ENCODE measurements at regions not wholly inside any gene's neighbourhood (a gene's known extent, or its start where the extent isn't known, plus 50 kb on each side); places are given as distances from the start of the nearest gene placed in this dataset.

GRCh38 chr10:94192974-94193373 is 169.8 kb downstream of the NOC3L start:
- no peak for DNase-seq (ENCODE audit: low spot score)

GRCh38 chr10:94193466-94193924 is 169.2 kb downstream of the NOC3L start:
- DNase-seq (ENCODE audit: low spot score), result no peak

GRCh38 chr10:94194256-94194655 is 168.5 kb downstream of the NOC3L start:
- no peak for DNase-seq (ENCODE audit: low spot score)

GRCh38 chr10:94197241-94197640 is 165.5 kb downstream of the NOC3L start:
- no peak for DNase-seq (ENCODE audit: low spot score)

- no peak for DNase-seq (ENCODE audit: low spot score)
Observed at GRCh38 chr10:94198324-94198723, 164.4 kb downstream of the NOC3L start.

- DNase-seq (ENCODE audit: low spot score), result no peak
Observed at GRCh38 chr10:94199565-94199964, 163.2 kb downstream of the NOC3L start.

GRCh38 chr10:94200146-94200837 is 162.4 kb downstream of the NOC3L start:
- DNase-seq (ENCODE audit: low spot score), result no peak

GRCh38 chr10:94205396-94205831 is 157.3 kb downstream of the NOC3L start:
- DNase-seq (ENCODE audit: low spot score), result no peak

- no peak for DNase-seq (ENCODE audit: low spot score)
Observed at GRCh38 chr10:94206176-94206575, 156.6 kb downstream of the NOC3L start.

GRCh38 chr10:94208315-94208714 is 154.4 kb downstream of the NOC3L start:
- DNase-seq (ENCODE audit: low spot score), result no peak

GRCh38 chr10:94210440-94211168 is 152.1 kb downstream of the NOC3L start:
- no peak for DNase-seq (ENCODE audit: low spot score)

- no peak for DNase-seq (ENCODE audit: low spot score)
Observed at GRCh38 chr10:94211169-94211510, 151.6 kb downstream of the NOC3L start.

GRCh38 chr10:94213001-94213530 is 149.7 kb downstream of the NOC3L start:
- no peak for DNase-seq (ENCODE audit: low spot score)

GRCh38 chr10:94213980-94214379 is 148.8 kb downstream of the NOC3L start:
- no peak for DNase-seq (ENCODE audit: low spot score)

GRCh38 chr10:94214481-94214893 is 148.3 kb downstream of the NOC3L start:
- DNase-seq (ENCODE audit: low spot score), result no peak

- DNase-seq (ENCODE audit: low spot score), result no peak
Observed at GRCh38 chr10:94216201-94216600, 146.5 kb downstream of the NOC3L start.

GRCh38 chr10:94217411-94217810 is 145.3 kb downstream of the NOC3L start:
- DNase-seq (ENCODE audit: low spot score), result no peak

GRCh38 chr10:94218493-94219183 is 144.1 kb downstream of the NOC3L start:
- DNase-seq (ENCODE audit: low spot score), result no peak

GRCh38 chr10:94219829-94220228 is 142.9 kb downstream of the NOC3L start:
- DNase-seq (ENCODE audit: low spot score), result no peak

- DNase-seq (ENCODE audit: low spot score), result no peak
Observed at GRCh38 chr10:94220717-94221116, 142.0 kb downstream of the NOC3L start.

- no peak for DNase-seq (ENCODE audit: low spot score)
Observed at GRCh38 chr10:94223702-94224370, 138.9 kb downstream of the NOC3L start.

- no peak for DNase-seq (ENCODE audit: low spot score)
Observed at GRCh38 chr10:94224656-94225055, 138.1 kb downstream of the NOC3L start.
